HepG2 (cell line): ENCODE measurements at regions not wholly inside any gene's neighbourhood (a gene's known extent, or its start where the extent isn't known, plus 50 kb on each side); places are given as distances from the start of the nearest gene placed in this dataset.

Experiments
- ATAC-seq: fragments of 200-7000 bp; cut with Tn5 transposase; 3 replicates; pipeline ENCODE4 v1.9.1; 2020; ENCODE audit warnings: mild to moderate bottlenecking, moderate library complexity
- BruUV-seq: library from RNA; stranded (reverse); fragments of 400-500 nt; replicated peaks from 2 replicates; lab custom pipeline; 2021; lab: Mats Ljungman, UMichigan
- CTCF ChIA-PET: fragments of 300-600 bp; formaldehyde crosslinking; extraction: SDS; loops from one replicate; lab custom pipeline; 2021; ENCODE audit warnings: low total read pairs, inconsistent platforms, low intra/inter-chr PET ratio; lab: Yijun Ruan, JAX
- POLR2A ChIA-PET: fragments of 350-600 bp; sonication (Branson Sonifier 250); formaldehyde crosslinking; loops from one replicate; lab custom pipeline; 2020; ENCODE audit warnings: antibody characterized with exemption, inconsistent platforms; lab: Yijun Ruan, JAX
- DNase-seq: peaks from one replicate; pipeline ENCODE4 v3.0.0-alpha.2; 2015; ENCODE audit warnings: low spot score
- FAIRE-seq: peaks from 3 replicates; lab custom pipeline; 2011; peaks lifted over from hg19 to GRCh38; lab: Jason Lieb, UNC
- H2AFZ ChIP-seq: one replicate; pipeline ENCODE4 v1.6.1; 2011; ENCODE audit warnings: low read length, inconsistent platforms
- H3K27ac ChIP-seq: fragments of 300-600 bp; 3 replicates; pipeline ENCODE4 v1.8.0; 2011; ENCODE audit warnings: mixed run types, mild to moderate bottlenecking, mixed read lengths, low read length, inconsistent platforms; ENCODE audit not compliant: insufficient read depth; ENCODE audit errors: extremely low read length
- H3K27me3 ChIP-seq, 2 experiments: fragments of 200-600 bp in 1 of 2; 2 replicates in 1 of 2; 3 replicates in 1 of 2; pipeline versions ENCODE4 v1.6.0 to v1.8.0; 2011; ENCODE audit warnings: low read length in 2 of 2, mild to moderate bottlenecking in 2 of 2, moderate library complexity in 2 of 2, inconsistent platforms in 1 of 2; ENCODE audit not compliant: insufficient read depth in 2 of 2, control insufficient read depth in 1 of 2
- H3K36me3 ChIP-seq, 2 experiments: fragments of 200-600 bp in 1 of 2; replicated peaks in 1 of 2; 2 replicates in 1 of 2; 3 replicates in 1 of 2; pipeline versions ENCODE4 v1.5.1 to v1.8.0; 2011; ENCODE audit warnings: low read length in 2 of 2, inconsistent platforms in 1 of 2; ENCODE audit not compliant: insufficient read depth in 2 of 2, control insufficient read depth in 1 of 2
- H3K4me1 ChIP-seq: 2 replicates; pipeline ENCODE4 v1.5.1; 2012; ENCODE audit warnings: low read length, inconsistent platforms; ENCODE audit not compliant: insufficient read depth
- H3K4me2 ChIP-seq: 2 replicates; pipeline ENCODE4 v1.6.0; 2011; ENCODE audit warnings: low read depth, low read length, inconsistent platforms
- H3K4me3 ChIP-seq, 3 experiments: fragments of 200-600 bp in 1 of 3; sonication (generic), shearing (Covaris generic) in 1 of 3; replicated peaks in 1 of 3; 2 replicates each; pipeline ENCODE4 v1.5.1; 2011 to 2016; ENCODE audit warnings: low read length in 3 of 3, inconsistent platforms in 2 of 3, low read depth in 2 of 3, mild to moderate bottlenecking in 2 of 3, control low read depth in 1 of 3, mixed read lengths in 1 of 3; ENCODE audit not compliant: insufficient read depth in 1 of 3
- H3K79me2 ChIP-seq: one replicate; pipeline ENCODE4 v1.6.1; 2011; ENCODE audit warnings: low read length, inconsistent platforms; ENCODE audit not compliant: insufficient read depth
- H3K9ac ChIP-seq: 2 replicates; pipeline ENCODE4 v1.6.0; 2011; ENCODE audit warnings: mild to moderate bottlenecking, low read depth, low read length, inconsistent platforms; ENCODE audit not compliant: insufficient read depth
- H3K9me3 ChIP-seq: 2 replicates; pipeline ENCODE4 v1.5.1; 2012; ENCODE audit warnings: mild to moderate bottlenecking, low read length
- H4K20me1 ChIP-seq: 2 replicates; pipeline ENCODE4 v1.6.0; 2011; ENCODE audit warnings: inconsistent platforms, mild to moderate bottlenecking, low read length, moderate library complexity; ENCODE audit not compliant: insufficient read depth
- ASH2L ChIP-seq: fragments of 300-600, 200-600 bp; sonication (generic); IDR thresholded peaks from 2 replicates; pipeline ENCODE4 v1.7.0; 2017; ENCODE audit warnings: low read depth, mild to moderate bottlenecking, moderate library complexity, mixed read lengths, low read length; ENCODE audit not compliant: insufficient read length
- ATF7-NPFF ChIP-seq: sonication (generic); formaldehyde crosslinking; IDR thresholded peaks from 2 replicates; pipeline ENCODE4 v1.8.1; 2023; ENCODE audit warnings: mild to moderate bottlenecking, low read depth, missing genetic modification reagents, moderate library complexity
- FOXA1 ChIP-seq, 2 experiments: fragments of 450-650 bp in 1 of 2; sonication (generic) in 1 of 2; formaldehyde crosslinking in 1 of 2; IDR thresholded peaks; 2 replicates each; pipeline versions ENCODE4 v1.4.0 to v1.6.1; 2016 to 2020; ENCODE audit warnings: missing genetic modification reagents in 1 of 2
- JUND ChIP-seq: sonication (generic); formaldehyde crosslinking; IDR thresholded peaks from 2 replicates; pipeline ENCODE4 v1.8.0; 2022; ENCODE audit warnings: mild to moderate bottlenecking, missing genetic modification reagents
- MYC ChIP-seq: sonication (generic); formaldehyde crosslinking; IDR thresholded peaks from 2 replicates; pipeline ENCODE4 v1.9.0; 2021; ENCODE audit warnings: missing genetic modification reagents, borderline replicate concordance
- PHF20 ChIP-seq: sonication (generic); formaldehyde crosslinking; IDR thresholded peaks from 2 replicates; pipeline ENCODE4 v1.5.0; 2020; ENCODE audit warnings: mild to moderate bottlenecking, missing genetic modification reagents
- RBFOX2 ChIP-seq: fragments of 200-400 bp; formaldehyde crosslinking; IDR thresholded peaks from 2 replicates; pipeline ENCODE4 v1.6.1; 2017; ENCODE audit warnings: low read depth, mild to moderate bottlenecking, low read length
- SKI ChIP-seq: fragments of 450-650 bp; IDR thresholded peaks from one replicate; pipeline ENCODE4 v1.6.1; 2018; ENCODE audit warnings: mild to moderate bottlenecking; ENCODE audit not compliant: partially characterized antibody
- SMAD9 ChIP-seq: sonication (generic); formaldehyde crosslinking; IDR thresholded peaks from 2 replicates; pipeline ENCODE4 v1.5.1; 2020; ENCODE audit warnings: mild to moderate bottlenecking, missing genetic modification reagents
- ZMYM2 ChIP-seq: sonication (generic); formaldehyde crosslinking; IDR thresholded peaks from 2 replicates; pipeline ENCODE4 v1.8.0; 2022; ENCODE audit warnings: mild to moderate bottlenecking, missing genetic modification reagents
- ZNF446 ChIP-seq: sonication (generic); formaldehyde crosslinking; IDR thresholded peaks from 2 replicates; pipeline ENCODE4 v1.5.0; 2020; ENCODE audit warnings: mild to moderate bottlenecking, missing genetic modification reagents
- ZNF737 ChIP-seq: sonication (generic); formaldehyde crosslinking; IDR thresholded peaks from 2 replicates; pipeline ENCODE4 v1.5.0; 2020; ENCODE audit warnings: missing genetic modification reagents, mild to moderate bottlenecking, borderline replicate concordance
- ZNF780A ChIP-seq: sonication (generic); formaldehyde crosslinking; IDR thresholded peaks from 2 replicates; pipeline ENCODE4 v1.8.0; 2022; ENCODE audit warnings: mild to moderate bottlenecking, missing genetic modification reagents, moderate library complexity
- WGBS: methylation state at CpG from one replicate; pipeline ENCODE4 v1.1.6; 2017; ENCODE audit warnings: low lambda C conversion rate; 5-methylcytosine and 5-hydroxymethylcytosine counted together
- in situ Hi-C: cut with HindIII; loops from 2 replicates; pipeline ENCODE4 v1.10.0; 2017; ENCODE audit warnings: low pct_unique_long_range_greater_than_20kb; ENCODE audit not compliant: extremely low pct_ligation_motif_present
- intact Hi-C: fragments of 100-400 bp; cut with micrococcal nuclease; formaldehyde crosslinking; loops from one replicate; pipeline ENCODE4 v1.10.0; 2022; ENCODE audit not compliant: unreplicated experiment

- TF ChIP-seq MYC (no peak), ZNF780A (no peak), FOXA1 (IDR thresholded peaks at IDR 0.05) (no peak), FOXA1 (CRISPR knock-in tag; IDR thresholded peaks at IDR 0.05) (no peak), RBFOX2 (no peak), SKI (no peak), SMAD9 (CRISPR knock-in tag) (no peak), JUND (no peak), ASH2L (no peak), ZMYM2 (CRISPR knock-in tag) (no peak)
- TF ChIP-seq, all 625 proteins: peak for 0
- 3% methylated on average over 4 of the region's 4 CpGs for WGBS
- Histone ChIP-seq H3K4me1 (no peaks in the 10 kb centered on the region), H3K27ac (no peak overlapping the region), H3K36me3 (no peaks in the 10 kb centered on the region), H3K9me3 (no peaks in the 10 kb centered on the region), H3K4me3 (no peak overlapping the region), H3K9ac (no peak overlapping the region), H4K20me1 (no peaks in the 10 kb centered on the region), H3K4me2 (no peak overlapping the region), H3K79me2 (no peaks in the 10 kb centered on the region), H2AFZ (no peak overlapping the region), H3K27me3 (no peaks in the 10 kb centered on the region)
- in situ Hi-C loops: no loop called here
- ChIA-PET POLR2A (no interaction called here), CTCF (no interaction called here)
- no peak for FAIRE-seq
- intact Hi-C loops: no loop called here
- ATAC-seq: no peak
- DNase-seq: no peak
- no TSS peak for BruUV-seq
These were observed 279.7 kb downstream of the KCNJ3 start for GRCh38 chr2:154978244-154978643.

GRCh38 chr2:154974041-154974440, 275.5 kb downstream of the KCNJ3 start:
- DNase-seq (no peak), ATAC-seq (no peak), FAIRE-seq (no peak)
- no peak overlapping the region for H3K4me3 ChIP-seq
- no peak overlapping the region for H3K4me2 ChIP-seq
- in situ Hi-C loops (no loop called here), intact Hi-C loops (no loop called here)
- BruUV-seq: no TSS peak
- H3K27me3 ChIP-seq: no peaks in the 10 kb centered on the region
- H3K79me2 ChIP-seq: no peaks in the 10 kb centered on the region
- H3K36me3 ChIP-seq: no peaks in the 10 kb centered on the region
- no peak for TF ChIP-seq PHF20 (CRISPR knock-in tag)
- TF ChIP-seq ZNF737 (CRISPR knock-in tag): no peak
- TF ChIP-seq ZNF446 (CRISPR knock-in tag): no peak
- TF ChIP-seq ATF7-NPFF: no peak
- ChIA-PET POLR2A (no interaction called here), CTCF (no interaction called here)
- H4K20me1 ChIP-seq: no peaks in the 10 kb centered on the region
- H3K27ac ChIP-seq: no peak overlapping the region
- no peak overlapping the region for H3K9ac ChIP-seq
- no peaks in the 10 kb centered on the region for H3K4me1 ChIP-seq
- WGBS: 0% methylated on average over 2 of the region's 2 CpGs
- H2AFZ ChIP-seq: no peak overlapping the region
- no peaks in the 10 kb centered on the region for H3K9me3 ChIP-seq
